ENCODE measurements at regions not wholly inside any gene's neighbourhood (a gene's known extent, or its start where the extent isn't known, plus 50 kb on each side); places are given as distances from the start of the nearest gene placed in this dataset.

DNA sequence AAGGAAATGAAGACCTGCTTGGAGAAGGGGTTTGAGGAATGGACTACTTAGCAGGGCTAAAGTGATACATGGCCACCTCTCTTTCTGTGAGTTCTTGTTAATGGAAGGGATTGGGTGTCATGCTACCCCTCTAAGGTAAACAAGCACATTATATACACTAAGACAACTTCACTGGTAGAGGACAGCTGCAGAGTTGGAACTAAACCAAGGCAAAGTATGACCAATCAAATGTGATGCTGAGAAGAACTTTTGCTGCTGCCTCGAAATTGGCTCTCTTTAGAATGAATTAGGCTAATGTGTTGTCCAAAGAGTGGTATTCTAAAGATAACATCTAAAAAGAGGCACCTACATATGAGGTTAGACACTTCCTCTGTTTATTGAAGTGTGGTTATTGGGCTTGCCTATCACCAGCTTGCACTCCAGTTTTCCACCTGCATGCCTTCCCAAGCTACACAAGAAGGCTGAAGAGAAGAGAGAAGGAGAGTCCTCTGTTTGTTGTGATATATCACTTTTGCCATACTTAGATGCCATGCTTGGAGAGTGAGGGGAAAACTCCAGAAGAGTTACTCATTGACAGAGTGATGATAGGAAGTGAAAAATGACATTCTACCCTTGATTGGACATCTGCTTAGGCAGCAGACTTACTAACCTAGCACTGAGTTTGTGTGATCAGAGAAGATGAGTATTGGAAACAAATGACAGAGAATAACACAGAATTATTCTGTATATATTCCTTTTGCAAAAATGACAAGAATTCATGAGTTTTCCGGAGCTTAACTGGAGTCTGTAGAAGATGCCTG is 536.1 kb downstream of the ZNF608 start:
- TF ChIP-seq CTCF (IDR thresholded peaks at IDR 0.05; ENCODE audit: low read depth, low read length, missing input control) (no peak), JUND (IDR thresholded peaks at IDR 0.05) (no peak), SP1 (IDR thresholded peaks at IDR 0.05) (no peak), MAX (IDR thresholded peaks at IDR 0.05) (no peak), TAF1 (conservative IDR thresholded peaks at IDR 0.05) (no peak), RAD21 (IDR thresholded peaks at IDR 0.05) (no peak), FOXA1 (IDR thresholded peaks at IDR 0.05) (no peak)
- TF ChIP-seq, protein P1, sequence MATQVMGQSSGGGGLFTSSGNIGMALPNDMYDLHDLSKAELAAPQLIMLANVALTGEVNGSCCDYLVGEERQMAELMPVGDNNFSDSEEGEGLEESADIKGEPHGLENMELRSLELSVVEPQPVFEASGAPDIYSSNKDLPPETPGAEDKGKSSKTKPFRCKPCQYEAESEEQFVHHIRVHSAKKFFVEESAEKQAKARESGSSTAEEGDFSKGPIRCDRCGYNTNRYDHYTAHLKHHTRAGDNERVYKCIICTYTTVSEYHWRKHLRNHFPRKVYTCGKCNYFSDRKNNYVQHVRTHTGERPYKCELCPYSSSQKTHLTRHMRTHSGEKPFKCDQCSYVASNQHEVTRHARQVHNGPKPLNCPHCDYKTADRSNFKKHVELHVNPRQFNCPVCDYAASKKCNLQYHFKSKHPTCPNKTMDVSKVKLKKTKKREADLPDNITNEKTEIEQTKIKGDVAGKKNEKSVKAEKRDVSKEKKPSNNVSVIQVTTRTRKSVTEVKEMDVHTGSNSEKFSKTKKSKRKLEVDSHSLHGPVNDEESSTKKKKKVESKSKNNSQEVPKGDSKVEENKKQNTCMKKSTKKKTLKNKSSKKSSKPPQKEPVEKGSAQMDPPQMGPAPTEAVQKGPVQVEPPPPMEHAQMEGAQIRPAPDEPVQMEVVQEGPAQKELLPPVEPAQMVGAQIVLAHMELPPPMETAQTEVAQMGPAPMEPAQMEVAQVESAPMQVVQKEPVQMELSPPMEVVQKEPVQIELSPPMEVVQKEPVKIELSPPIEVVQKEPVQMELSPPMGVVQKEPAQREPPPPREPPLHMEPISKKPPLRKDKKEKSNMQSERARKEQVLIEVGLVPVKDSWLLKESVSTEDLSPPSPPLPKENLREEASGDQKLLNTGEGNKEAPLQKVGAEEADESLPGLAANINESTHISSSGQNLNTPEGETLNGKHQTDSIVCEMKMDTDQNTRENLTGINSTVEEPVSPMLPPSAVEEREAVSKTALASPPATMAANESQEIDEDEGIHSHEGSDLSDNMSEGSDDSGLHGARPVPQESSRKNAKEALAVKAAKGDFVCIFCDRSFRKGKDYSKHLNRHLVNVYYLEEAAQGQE (IDR thresholded peaks at IDR 0.05) = no peak
- TF ChIP-seq, protein P2, sequence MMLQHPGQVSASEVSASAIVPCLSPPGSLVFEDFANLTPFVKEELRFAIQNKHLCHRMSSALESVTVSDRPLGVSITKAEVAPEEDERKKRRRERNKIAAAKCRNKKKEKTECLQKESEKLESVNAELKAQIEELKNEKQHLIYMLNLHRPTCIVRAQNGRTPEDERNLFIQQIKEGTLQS (IDR thresholded peaks at IDR 0.05) = no peak
